ENCODE measurements at regions not wholly inside any gene's neighbourhood (a gene's known extent, or its start where the extent isn't known, plus 50 kb on each side); places are given as distances from the start of the nearest gene placed in this dataset.
"Not testable (repeated sequence)": the region's sequence is repeated elsewhere in the genome, so short reads cannot be mapped to it uniquely, and the experiment has no call there.

GRCh38 chr22:40094485-40094884 lies 83.2 kb upstream of the TNRC6B start:
- no peak for ATAC-seq (ENCODE audit: low read depth)
- Histone ChIP-seq H3K27ac (ENCODE audit: poor library complexity, severe bottlenecking) (no peak overlapping the region), H3K27me3 (ENCODE audit: insufficient read depth, poor library complexity, severe bottlenecking) (no peaks in the 10 kb centered on the region), H3K36me3 (ENCODE audit: low read depth) (no peaks in the 10 kb centered on the region), H3K4me3 (ENCODE audit: severe bottlenecking) (no peak overlapping the region), H3K4me1 (ENCODE audit: insufficient read depth, poor library complexity, severe bottlenecking) (no peaks in the 10 kb centered on the region), H3K9me3 (ENCODE audit: severe bottlenecking) (no peaks in the 10 kb centered on the region)
- no peak for TF ChIP-seq CTCF (IDR thresholded peaks at IDR 0.05; ENCODE audit: poor library complexity, severe bottlenecking)
- DNase-seq (ENCODE audit: low spot score): no peak

- ATAC-seq (ENCODE audit: low read depth); H3K27me3 ChIP-seq (ENCODE audit: insufficient read depth, poor library complexity, severe bottlenecking); H3K4me3 ChIP-seq (ENCODE audit: severe bottlenecking); DNase-seq (ENCODE audit: low spot score); H3K9me3 ChIP-seq (ENCODE audit: severe bottlenecking); H3K4me1 ChIP-seq (ENCODE audit: insufficient read depth, poor library complexity, severe bottlenecking); H3K36me3 ChIP-seq (ENCODE audit: low read depth); H3K27ac ChIP-seq (ENCODE audit: poor library complexity, severe bottlenecking): not testable (repeated sequence)
These were observed 77.8 kb upstream of the TNRC6B start for GRCh38 chr22:40099887-40100286.

- no peak for TF ChIP-seq CTCF (IDR thresholded peaks at IDR 0.05; ENCODE audit: poor library complexity, severe bottlenecking)
- Histone ChIP-seq H3K27ac (ENCODE audit: poor library complexity, severe bottlenecking) (no peak overlapping the region), H3K9me3 (ENCODE audit: severe bottlenecking) (no peaks in the 10 kb centered on the region), H3K27me3 (ENCODE audit: insufficient read depth, poor library complexity, severe bottlenecking) (no peaks in the 10 kb centered on the region), H3K4me1 (ENCODE audit: insufficient read depth, poor library complexity, severe bottlenecking) (peaks cover 12% of the 10 kb centered on the region), H3K4me3 (ENCODE audit: severe bottlenecking) (no peak overlapping the region), H3K36me3 (ENCODE audit: low read depth) (no peaks in the 10 kb centered on the region)
- no peak for DNase-seq (ENCODE audit: low spot score)
- ATAC-seq (ENCODE audit: low read depth): no peak
These were observed 72.0 kb upstream of the TNRC6B start for GRCh38 chr22:40105755-40106154.

GRCh38 chr22:40107244-40107643 lies 70.5 kb upstream of the TNRC6B start:
- Histone ChIP-seq H3K4me3 (ENCODE audit: severe bottlenecking) (peak overlapping the region; percentile 25), H3K36me3 (ENCODE audit: low read depth) (no peaks in the 10 kb centered on the region), H3K9me3 (ENCODE audit: severe bottlenecking) (no peaks in the 10 kb centered on the region), H3K27me3 (ENCODE audit: insufficient read depth, poor library complexity, severe bottlenecking) (no peaks in the 10 kb centered on the region), H3K27ac (ENCODE audit: poor library complexity, severe bottlenecking) (no peak overlapping the region), H3K4me1 (ENCODE audit: insufficient read depth, poor library complexity, severe bottlenecking) (peaks cover 12% of the 10 kb centered on the region)
- DNase-seq (ENCODE audit: low spot score): no peak
- TF ChIP-seq CTCF (IDR thresholded peaks at IDR 0.05; ENCODE audit: poor library complexity, severe bottlenecking): no peak
- ATAC-seq (ENCODE audit: low read depth): no peak

GRCh38 chr22:40107851-40108378 lies 69.8 kb upstream of the TNRC6B start:
- H3K27me3 ChIP-seq (ENCODE audit: insufficient read depth, poor library complexity, severe bottlenecking): no peaks in the 10 kb centered on the region
- no peak overlapping the region for H3K27ac ChIP-seq (ENCODE audit: poor library complexity, severe bottlenecking)
- no peak for DNase-seq (ENCODE audit: low spot score)
- no peak for TF ChIP-seq CTCF (IDR thresholded peaks at IDR 0.05; ENCODE audit: poor library complexity, severe bottlenecking)
- ATAC-seq (ENCODE audit: low read depth): peak; percentile 96
- no peaks in the 10 kb centered on the region for H3K9me3 ChIP-seq (ENCODE audit: severe bottlenecking)
- H3K4me1 ChIP-seq (ENCODE audit: insufficient read depth, poor library complexity, severe bottlenecking): peaks cover 12% of the 10 kb centered on the region
- H3K4me3 ChIP-seq (ENCODE audit: severe bottlenecking): peak overlapping the region; percentile 25
- no peaks in the 10 kb centered on the region for H3K36me3 ChIP-seq (ENCODE audit: low read depth)
